ENCODE measurements at regions not wholly inside any gene's neighbourhood (a gene's known extent, or its start where the extent isn't known, plus 50 kb on each side); places are given as distances from the start of the nearest gene placed in this dataset.
"Not testable (repeated sequence)": the region's sequence is repeated elsewhere in the genome, so short reads cannot be mapped to it uniquely, and the experiment has no call there.

GRCh38 chr6:80439721-80440470, 333.4 kb downstream of the BCKDHB start:
- no peak for DNase-seq

GRCh38 chr6:80438772-80439171, 332.3 kb downstream of the BCKDHB start:
- DNase-seq, result no peak

GRCh38 chr6:80437801-80438200, 331.3 kb downstream of the BCKDHB start:
- no peak for DNase-seq

- DNase-seq, result no peak
Observed at GRCh38 chr6:80437221-80437620, 330.8 kb downstream of the BCKDHB start.

- no peak for DNase-seq
Observed at GRCh38 chr6:80436663-80437062, 330.2 kb downstream of the BCKDHB start.

GRCh38 chr6:80435457-80435856, 329.0 kb downstream of the BCKDHB start:
- DNase-seq, result no peak

GRCh38 chr6:80434691-80435350, 328.4 kb downstream of the BCKDHB start:
- no peak for DNase-seq

GRCh38 chr6:80433673-80434025, 327.2 kb downstream of the BCKDHB start:
- DNase-seq, result no peak

- DNase-seq, result no peak
Observed at GRCh38 chr6:80433010-80433672, 326.7 kb downstream of the BCKDHB start.

GRCh38 chr6:80425089-80425823, 318.8 kb downstream of the BCKDHB start:
- DNase-seq, result no peak

- DNase-seq, result no peak
Observed at GRCh38 chr6:80411486-80411885, 305.0 kb downstream of the BCKDHB start.

GRCh38 chr6:80407976-80408375, 301.5 kb downstream of the BCKDHB start:
- not testable (repeated sequence) for DNase-seq

- DNase-seq, result no peak
Observed at GRCh38 chr6:80404889-80405288, 298.4 kb downstream of the BCKDHB start.

GRCh38 chr6:80403365-80403764, 296.9 kb downstream of the BCKDHB start:
- DNase-seq, result no peak

- DNase-seq, result no peak
Observed at GRCh38 chr6:80402266-80402665, 295.8 kb downstream of the BCKDHB start.
